Thymus (tissue), 11 donors: ENCODE measurements at regions not wholly inside any gene's neighbourhood (a gene's known extent, or its start where the extent isn't known, plus 50 kb on each side); places are given as distances from the start of the nearest gene placed in this dataset.

Experiments
- DNase-seq, 9 donors: peaks; one replicate each; pipeline ENCODE4 v3.0.0-alpha.2; 2013; ENCODE audit warnings: low spot score in 9 of 9, low read depth in 6 of 9, missing footprints in 1 of 9
- H3K27ac ChIP-seq, 2 donors: one replicate each; pipeline ENCODE4 v1.5.1; 2013; ENCODE audit warnings: control low read depth in 1 of 2, low read depth in 1 of 2, low read length in 1 of 2, mild to moderate bottlenecking in 1 of 2, moderate library complexity in 1 of 2
- H3K27me3 ChIP-seq, 2 donors: one replicate each; pipeline ENCODE4 v1.5.1; 2013; ENCODE audit warnings: low read length in 1 of 2; ENCODE audit not compliant: control insufficient read depth in 2 of 2, insufficient read depth in 1 of 2
- H3K36me3 ChIP-seq, 2 donors: one replicate each; pipeline ENCODE4 v1.5.1; 2013; ENCODE audit warnings: low read length in 1 of 2, mild to moderate bottlenecking in 1 of 2, moderate library complexity in 1 of 2; ENCODE audit not compliant: control insufficient read depth in 2 of 2, insufficient read depth in 2 of 2
- H3K4me1 ChIP-seq, 2 donors: one replicate each; pipeline ENCODE4 v1.5.1; 2013; ENCODE audit warnings: low read length in 2 of 2; ENCODE audit not compliant: control insufficient read depth in 2 of 2, insufficient read depth in 2 of 2
- H3K4me3 ChIP-seq, 2 donors: one replicate each; pipeline ENCODE4 v1.5.1; 2013; ENCODE audit warnings: low read length in 2 of 2, control low read depth in 1 of 2, mild to moderate bottlenecking in 1 of 2
- H3K9me3 ChIP-seq, 2 donors: one replicate each; pipeline ENCODE4 v1.5.1; 2013; ENCODE audit warnings: low read length in 1 of 2, mild to moderate bottlenecking in 1 of 2; ENCODE audit not compliant: control insufficient read depth in 2 of 2, insufficient read depth in 1 of 2
- WGBS: extraction: QIAGEN DNeasy Blood & Tissue Kit; methylation state at CpG from one replicate; pipeline ENCODE4 v1.1.7; 2013; 5-methylcytosine and 5-hydroxymethylcytosine counted together
- donor health status: healthy.

- DNase-seq = no peak
- Histone ChIP-seq H3K27ac (no peak overlapping the region), H3K36me3 (no peaks in the 10 kb centered on the region), H3K4me1 (no peaks in the 10 kb centered on the region), H3K4me3 (no peak overlapping the region), H3K27me3 (peaks cover 0 to 7% of the 10 kb centered on the region in 2 donors), H3K9me3 (no peaks in the 10 kb centered on the region)
- 92% methylated on average over 4 of the region's 4 CpGs for WGBS
These were observed 285.3 kb upstream of the IRX5 start for GRCh38 chr16:54645345-54645744.

- 62% methylated on average over 10 of the region's 10 CpGs for WGBS
- Histone ChIP-seq H3K4me1 (no peaks in the 10 kb centered on the region), H3K36me3 (no peaks in the 10 kb centered on the region), H3K27me3 (peaks cover 0 to 2% of the 10 kb centered on the region in 2 donors), H3K27ac (no peak overlapping the region), H3K9me3 (no peaks in the 10 kb centered on the region), H3K4me3 (no peak overlapping the region)
- no peak for DNase-seq
These were observed 294.4 kb upstream of the IRX5 start for GRCh38 chr16:54636221-54636793.

- no peaks in the 10 kb centered on the region for H3K9me3 ChIP-seq
- WGBS = 85% methylated on average over 6 of the region's 6 CpGs
These were observed 296.7 kb upstream of the IRX5 start for GRCh38 chr16:54633943-54634362.

GRCh38 chr16:54632322-54633220 lies 298.1 kb upstream of the IRX5 start:
- Histone ChIP-seq H3K27ac (no peak overlapping the region), H3K27me3 (peaks cover 0 to 2% of the 10 kb centered on the region in 2 donors)
- WGBS = 84% methylated on average over 13 of the region's 13 CpGs

More at GRCh38 chr16:54633943-54634362, 296.7 kb upstream of the IRX5 start:
- H3K36me3 ChIP-seq = no peaks in the 10 kb centered on the region
- H3K27me3 ChIP-seq = peaks cover 0 to 2% of the 10 kb centered on the region in 2 donors
- no peaks in the 10 kb centered on the region for H3K4me1 ChIP-seq
- no peak overlapping the region for H3K4me3 ChIP-seq
- H3K27ac ChIP-seq = no peak overlapping the region
- peak in 1 of 9 donors; percentile 7 for DNase-seq

GRCh38 chr16:54631782-54632181 lies 298.9 kb upstream of the IRX5 start:
- no peaks in the 10 kb centered on the region for H3K4me1 ChIP-seq
- H3K36me3 ChIP-seq = no peaks in the 10 kb centered on the region
- WGBS = 86% methylated on average over 4 of the region's 4 CpGs
- peaks cover 0 to 2% of the 10 kb centered on the region in 2 donors for H3K27me3 ChIP-seq
- no peak overlapping the region for H3K27ac ChIP-seq
- H3K9me3 ChIP-seq = no peaks in the 10 kb centered on the region
- no peak for DNase-seq
- H3K4me3 ChIP-seq = no peak overlapping the region

More at GRCh38 chr16:54632322-54633220, 298.1 kb upstream of the IRX5 start:
- Histone ChIP-seq H3K4me3 (no peak overlapping the region), H3K36me3 (no peaks in the 10 kb centered on the region), H3K9me3 (no peaks in the 10 kb centered on the region), H3K4me1 (no peaks in the 10 kb centered on the region)
- no peak for DNase-seq

- no peak for DNase-seq
- H3K27ac ChIP-seq = no peak overlapping the region
- H3K27me3 ChIP-seq = no peaks in the 10 kb centered on the region
- no peaks in the 10 kb centered on the region for H3K9me3 ChIP-seq
- no peaks in the 10 kb centered on the region for H3K36me3 ChIP-seq
- H3K4me1 ChIP-seq = no peaks in the 10 kb centered on the region
- H3K4me3 ChIP-seq = no peak overlapping the region
- WGBS = 94% methylated on average over 4 of the region's 4 CpGs
These were observed 300.2 kb upstream of the IRX5 start for GRCh38 chr16:54630284-54630967.

GRCh38 chr16:54628796-54629625 lies 301.7 kb upstream of the IRX5 start:
- DNase-seq = no peak
- Histone ChIP-seq H3K27ac (no peak overlapping the region), H3K36me3 (no peaks in the 10 kb centered on the region), H3K4me1 (no peaks in the 10 kb centered on the region), H3K9me3 (no peaks in the 10 kb centered on the region), H3K4me3 (no peak overlapping the region), H3K27me3 (no peaks in the 10 kb centered on the region)
- 85% methylated on average over 17 of the region's 17 CpGs for WGBS

- Histone ChIP-seq H3K27me3 (no peaks in the 10 kb centered on the region), H3K9me3 (no peaks in the 10 kb centered on the region), H3K4me3 (no peak overlapping the region), H3K4me1 (no peaks in the 10 kb centered on the region), H3K27ac (no peak overlapping the region), H3K36me3 (no peaks in the 10 kb centered on the region)
- DNase-seq = no peak
- 56% methylated on average over 4 of the region's 4 CpGs for WGBS
These were observed 303.0 kb upstream of the IRX5 start for GRCh38 chr16:54627616-54628015.
